BE2C (cell line): ENCODE measurements at regions not wholly inside any gene's neighbourhood (a gene's known extent, or its start where the extent isn't known, plus 50 kb on each side); places are given as distances from the start of the nearest gene placed in this dataset.

Source experiments
- DNase-seq: peaks from one replicate; pipeline ENCODE4 v3.0.0-alpha.2; 2020
- H3K27me3 ChIP-seq: fragments of 250-450 bp; sonication (Bioruptor Pico); 2 replicates; pipeline ENCODE4 v1.5.1; 2020; ENCODE audit warnings: mild to moderate bottlenecking
- H3K36me3 ChIP-seq: fragments of 250-450 bp; sonication (Bioruptor Pico); 2 replicates; pipeline ENCODE4 v1.5.1; 2020; ENCODE audit warnings: mild to moderate bottlenecking
- H3K4me1 ChIP-seq: fragments of 250-450 bp; sonication (Bioruptor Pico); 2 replicates; pipeline ENCODE4 v1.5.1; 2020
- H3K4me3 ChIP-seq: 2 replicates; pipeline ENCODE4 v1.5.1; 2011; ENCODE audit warnings: low read depth, low read length
- H3K9me3 ChIP-seq: fragments of 250-450 bp; sonication (Bioruptor Pico); 2 replicates; pipeline ENCODE4 v1.5.1; 2020
- TF ChIP-seq, protein P1 (sequence below): IDR thresholded peaks from 2 replicates; pipeline ENCODE4 v1.5.1; 2012; ENCODE audit warnings: mild to moderate bottlenecking, low read depth, low read length

DNA sequence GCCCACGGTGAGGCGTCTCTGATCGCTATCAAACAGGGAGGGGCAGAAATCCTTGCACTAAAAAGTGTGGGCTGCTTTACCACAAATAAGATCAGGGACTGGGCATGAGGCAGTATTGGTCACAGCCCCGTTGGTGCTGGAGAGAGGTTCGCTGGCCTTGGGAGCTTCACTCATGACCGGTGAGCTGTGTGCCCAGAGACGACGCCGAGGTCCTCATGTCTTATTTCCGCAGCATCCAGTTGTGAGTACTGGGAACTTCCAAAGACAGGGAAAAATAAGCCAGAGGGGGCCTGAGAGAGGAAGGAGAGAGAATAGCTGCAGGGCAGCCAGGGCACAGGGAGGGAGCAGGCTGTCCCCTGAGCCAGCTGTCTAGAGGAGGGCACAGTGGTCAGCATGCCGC is 154.2 kb upstream of the PRKCQ start:
- H3K9me3 ChIP-seq: no peaks in the 10 kb centered on the region
- no peaks in the 10 kb centered on the region for H3K36me3 ChIP-seq
- H3K27me3 ChIP-seq: no peaks in the 10 kb centered on the region
- no peak overlapping the region for H3K4me3 ChIP-seq
- H3K4me1 ChIP-seq: no peaks in the 10 kb centered on the region
- no peak for DNase-seq
- TF ChIP-seq, protein P1, sequence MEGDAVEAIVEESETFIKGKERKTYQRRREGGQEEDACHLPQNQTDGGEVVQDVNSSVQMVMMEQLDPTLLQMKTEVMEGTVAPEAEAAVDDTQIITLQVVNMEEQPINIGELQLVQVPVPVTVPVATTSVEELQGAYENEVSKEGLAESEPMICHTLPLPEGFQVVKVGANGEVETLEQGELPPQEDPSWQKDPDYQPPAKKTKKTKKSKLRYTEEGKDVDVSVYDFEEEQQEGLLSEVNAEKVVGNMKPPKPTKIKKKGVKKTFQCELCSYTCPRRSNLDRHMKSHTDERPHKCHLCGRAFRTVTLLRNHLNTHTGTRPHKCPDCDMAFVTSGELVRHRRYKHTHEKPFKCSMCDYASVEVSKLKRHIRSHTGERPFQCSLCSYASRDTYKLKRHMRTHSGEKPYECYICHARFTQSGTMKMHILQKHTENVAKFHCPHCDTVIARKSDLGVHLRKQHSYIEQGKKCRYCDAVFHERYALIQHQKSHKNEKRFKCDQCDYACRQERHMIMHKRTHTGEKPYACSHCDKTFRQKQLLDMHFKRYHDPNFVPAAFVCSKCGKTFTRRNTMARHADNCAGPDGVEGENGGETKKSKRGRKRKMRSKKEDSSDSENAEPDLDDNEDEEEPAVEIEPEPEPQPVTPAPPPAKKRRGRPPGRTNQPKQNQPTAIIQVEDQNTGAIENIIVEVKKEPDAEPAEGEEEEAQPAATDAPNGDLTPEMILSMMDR: no peak

DNA sequence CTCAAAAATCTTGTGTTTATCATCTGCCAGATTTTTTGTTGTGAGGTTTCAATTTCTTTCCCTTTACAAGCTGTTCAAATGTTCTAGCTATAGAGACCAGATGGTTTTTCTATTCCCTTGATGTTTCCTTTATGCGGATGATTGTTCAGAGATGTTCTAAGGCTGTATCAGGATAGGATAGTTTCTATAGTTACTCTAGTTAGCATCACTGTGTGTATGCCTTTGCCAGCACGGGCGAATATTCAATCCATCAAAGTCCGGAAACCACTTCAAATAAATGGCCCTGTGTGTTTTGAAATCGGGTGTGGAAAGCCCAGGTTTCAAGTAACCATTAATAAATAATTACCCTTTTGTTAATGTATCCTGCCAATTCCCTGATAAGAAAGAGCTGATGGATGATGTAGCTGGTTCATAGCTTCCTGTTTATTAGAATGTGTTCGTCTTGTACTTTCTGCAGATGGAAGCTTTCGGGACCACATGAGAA is 149.8 kb upstream of the PRKCQ start:
- DNase-seq: no peak
- no peaks in the 10 kb centered on the region for H3K27me3 ChIP-seq
- no peaks in the 10 kb centered on the region for H3K4me1 ChIP-seq
- H3K4me3 ChIP-seq: no peak overlapping the region
- TF ChIP-seq, protein P1: no peak
- no peaks in the 10 kb centered on the region for H3K36me3 ChIP-seq
- H3K9me3 ChIP-seq: no peaks in the 10 kb centered on the region

DNA sequence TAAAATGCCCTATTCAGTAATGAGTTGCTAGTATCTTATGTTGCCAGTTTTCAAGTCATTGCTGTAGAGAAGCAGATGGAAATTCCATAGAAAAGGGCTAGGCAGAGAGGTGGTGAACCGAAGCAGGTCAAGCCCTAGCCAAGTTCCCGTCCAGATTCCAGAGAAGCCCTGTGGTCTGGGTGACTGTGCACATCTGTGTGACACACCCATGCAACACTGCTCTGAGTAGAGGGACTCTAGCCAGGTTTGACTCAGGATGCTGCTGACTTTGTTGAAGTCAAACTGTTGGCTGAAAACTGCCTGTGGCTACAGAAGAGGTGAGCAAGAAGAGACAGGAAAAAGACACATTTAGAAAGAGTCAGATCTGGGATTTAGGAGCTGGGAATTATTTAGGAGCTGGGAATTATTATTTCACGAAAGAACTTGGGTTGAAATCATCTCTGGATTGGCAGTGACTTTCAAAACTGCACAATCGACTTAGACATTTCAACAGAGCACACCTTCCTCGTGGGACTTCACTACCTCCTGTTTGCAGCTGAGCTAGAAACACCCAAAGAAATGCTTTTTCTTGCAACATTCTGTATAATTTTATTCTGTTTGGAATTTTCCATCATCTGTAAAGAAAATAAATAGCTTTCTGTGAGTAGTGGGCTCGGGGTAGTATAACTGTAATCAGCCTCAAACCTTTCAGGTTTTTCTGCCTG is 149.1 kb upstream of the PRKCQ start:
- Histone ChIP-seq H3K27me3 (no peaks in the 10 kb centered on the region), H3K4me3 (no peak overlapping the region), H3K36me3 (no peaks in the 10 kb centered on the region), H3K9me3 (no peaks in the 10 kb centered on the region), H3K4me1 (no peaks in the 10 kb centered on the region)
- DNase-seq: no peak
- TF ChIP-seq, protein P1: no peak

DNA sequence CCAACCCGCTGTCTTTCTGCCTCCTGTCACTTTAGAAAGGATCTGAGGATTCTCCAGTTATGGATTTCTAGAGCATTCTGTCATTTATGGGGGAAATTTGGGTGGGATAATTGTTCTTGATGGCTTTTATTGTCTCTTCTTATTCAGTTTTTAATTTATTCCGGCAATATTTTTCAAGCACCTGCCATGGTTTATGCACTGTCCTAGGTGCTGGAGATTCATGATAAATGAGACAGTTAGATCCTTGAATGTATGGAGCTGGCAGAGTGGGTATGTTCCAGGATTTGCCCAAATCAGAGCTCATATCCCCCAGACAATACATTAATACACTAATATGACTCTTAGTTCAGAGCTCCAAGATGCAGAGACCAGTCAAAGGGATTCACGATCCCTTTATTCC is 146.8 kb upstream of the PRKCQ start:
- no peaks in the 10 kb centered on the region for H3K36me3 ChIP-seq

DNA sequence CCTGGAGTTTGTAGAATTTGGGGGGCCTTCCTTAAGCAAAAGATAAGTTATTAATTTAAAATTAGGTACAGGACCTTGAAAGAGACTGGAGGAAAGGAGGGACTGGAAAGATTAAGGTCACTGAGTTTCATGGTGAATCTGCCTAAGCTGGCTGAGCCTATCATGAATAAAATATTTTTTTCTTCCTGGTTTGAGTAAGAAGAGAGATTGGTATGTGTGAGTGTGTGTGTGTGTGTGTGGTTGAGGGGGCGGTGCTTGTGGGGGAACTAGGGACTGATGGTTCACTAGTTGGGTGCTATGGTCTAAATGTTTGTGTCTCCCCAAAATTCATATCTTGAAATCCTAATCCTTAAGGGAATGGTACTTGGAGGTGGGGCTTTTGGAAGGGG is 142.5 kb upstream of the PRKCQ start:
- H3K27me3 ChIP-seq: no peaks in the 10 kb centered on the region
- no peaks in the 10 kb centered on the region for H3K9me3 ChIP-seq
- TF ChIP-seq, protein P1: no peak
- no peak for DNase-seq
- H3K36me3 ChIP-seq: no peaks in the 10 kb centered on the region
- H3K4me1 ChIP-seq: no peaks in the 10 kb centered on the region
- no peak overlapping the region for H3K4me3 ChIP-seq

More for the DNA sequence above, 146.8 kb upstream of the PRKCQ start:
- TF ChIP-seq, protein P1: no peak
- Histone ChIP-seq H3K4me3 (no peak overlapping the region), H3K9me3 (no peaks in the 10 kb centered on the region), H3K4me1 (no peaks in the 10 kb centered on the region), H3K27me3 (no peaks in the 10 kb centered on the region)
- no peak for DNase-seq

DNA sequence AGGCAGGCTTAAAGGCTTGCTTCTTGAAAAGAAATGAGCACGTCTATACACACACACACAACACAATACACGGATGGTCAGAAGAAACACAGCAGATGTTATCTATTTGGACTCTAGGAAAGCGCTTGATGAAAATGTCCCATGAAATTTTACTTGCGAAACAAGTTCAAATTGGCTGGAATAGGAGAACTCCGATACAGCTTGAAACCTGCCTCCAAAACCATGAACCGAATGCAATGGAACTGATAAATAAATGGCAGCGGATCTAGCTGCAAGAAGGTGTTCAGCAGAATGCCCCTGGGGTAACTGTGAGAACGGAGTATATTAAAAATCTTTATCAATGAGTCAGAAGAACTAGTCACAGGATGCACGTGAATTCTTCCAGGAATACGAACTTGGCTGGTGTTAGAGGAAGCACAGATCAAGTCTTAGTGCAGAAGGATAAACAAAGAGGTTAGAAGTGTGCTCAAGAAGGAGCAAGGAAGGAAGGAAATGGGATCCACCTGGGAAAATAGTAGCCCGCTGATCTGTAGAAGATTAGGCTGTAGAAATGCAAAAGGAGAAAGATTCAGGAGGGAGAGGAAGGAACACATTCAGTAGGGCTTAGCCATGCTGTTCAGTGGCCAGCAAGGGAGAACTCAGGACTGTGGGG is 142.0 kb upstream of the PRKCQ start:
- DNase-seq: no peak
- Histone ChIP-seq H3K36me3 (no peaks in the 10 kb centered on the region), H3K9me3 (no peaks in the 10 kb centered on the region), H3K27me3 (no peaks in the 10 kb centered on the region), H3K4me1 (no peaks in the 10 kb centered on the region), H3K4me3 (no peak overlapping the region)
- TF ChIP-seq, protein P1: no peak
